GM23338 (cell line): ENCODE measurements at regions not wholly inside any gene's neighbourhood (a gene's known extent, or its start where the extent isn't known, plus 50 kb on each side); places are given as distances from the start of the nearest gene placed in this dataset.

Experiments used
- CREB1 ChIP-seq: fragments of 250-450 bp; sonication (Bioruptor Pico); IDR thresholded peaks from 2 replicates; pipeline ENCODE4 v1.5.0; 2020; ENCODE audit warnings: low read depth, mild to moderate bottlenecking, moderate library complexity
- EZH2 ChIP-seq: fragments of 200-600 bp; sonication (generic); IDR thresholded peaks from one replicate; pipeline ENCODE4 v1.8.0; 2017; ENCODE audit warnings: antibody characterized with exemption, mild to moderate bottlenecking, low read depth; ENCODE audit not compliant: unreplicated experiment
- EZH2phosphoT487 ChIP-seq: fragments of 200-600 bp; sonication (generic); IDR thresholded peaks from one replicate; pipeline ENCODE4 v1.8.1; 2018; ENCODE audit warnings: antibody characterized with exemption; ENCODE audit not compliant: unreplicated experiment
- JUNB ChIP-seq: IDR thresholded peaks from one replicate; pipeline ENCODE4 v1.6.1; 2016; ENCODE audit warnings: antibody characterized with exemption; ENCODE audit not compliant: unreplicated experiment
- NANOG ChIP-seq: IDR thresholded peaks from 2 replicates; pipeline ENCODE4 v1.6.1; 2016; ENCODE audit warnings: antibody characterized with exemption, borderline replicate concordance
- POLR2AphosphoS5 ChIP-seq: IDR thresholded peaks from 2 replicates; pipeline ENCODE4 v1.6.1; 2016; ENCODE audit warnings: antibody characterized with exemption, low read depth
- STAT1 ChIP-seq: IDR thresholded peaks from one replicate; pipeline ENCODE4 v1.6.1; 2016; ENCODE audit warnings: antibody characterized with exemption; ENCODE audit not compliant: unreplicated experiment
- ZNF114 ChIP-seq: fragments of 250-450 bp; sonication (Bioruptor Pico); IDR thresholded peaks from 2 replicates; pipeline ENCODE4 v1.5.0; 2020; ENCODE audit warnings: mild to moderate bottlenecking, moderate library complexity
- ZNF331 ChIP-seq: fragments of 250-450 bp; sonication (Bioruptor Pico); IDR thresholded peaks from 2 replicates; pipeline ENCODE4 v1.5.0; 2020; ENCODE audit warnings: low read depth, mild to moderate bottlenecking, moderate library complexity
- TF ChIP-seq, protein P1 (sequence below), 2 experiments: fragments of 200-600 bp in 1 of 2; sonication (generic) in 1 of 2; conservative IDR thresholded peaks; 2 replicates each; pipeline versions ENCODE4 v1.5.1 to v1.6.1; 2016 to 2017; ENCODE audit warnings: antibody characterized with exemption in 2 of 2, low read depth in 2 of 2, mild to moderate bottlenecking in 2 of 2, moderate library complexity in 1 of 2
- TF ChIP-seq, protein P2 (sequence below): IDR thresholded peaks from one replicate; pipeline ENCODE4 v1.6.1; 2018; ENCODE audit warnings: antibody characterized with exemption; ENCODE audit not compliant: unreplicated experiment
- TF ChIP-seq, protein P3 (sequence below): IDR thresholded peaks from 2 replicates; pipeline ENCODE4 v1.6.1; 2016; ENCODE audit warnings: antibody characterized with exemption
- TF ChIP-seq, protein P4 (sequence below): fragments of 250-450 bp; sonication (Bioruptor Pico); IDR thresholded peaks from 2 replicates; pipeline ENCODE4 v1.5.0; 2020; ENCODE audit warnings: mild to moderate bottlenecking, moderate library complexity

DNA sequence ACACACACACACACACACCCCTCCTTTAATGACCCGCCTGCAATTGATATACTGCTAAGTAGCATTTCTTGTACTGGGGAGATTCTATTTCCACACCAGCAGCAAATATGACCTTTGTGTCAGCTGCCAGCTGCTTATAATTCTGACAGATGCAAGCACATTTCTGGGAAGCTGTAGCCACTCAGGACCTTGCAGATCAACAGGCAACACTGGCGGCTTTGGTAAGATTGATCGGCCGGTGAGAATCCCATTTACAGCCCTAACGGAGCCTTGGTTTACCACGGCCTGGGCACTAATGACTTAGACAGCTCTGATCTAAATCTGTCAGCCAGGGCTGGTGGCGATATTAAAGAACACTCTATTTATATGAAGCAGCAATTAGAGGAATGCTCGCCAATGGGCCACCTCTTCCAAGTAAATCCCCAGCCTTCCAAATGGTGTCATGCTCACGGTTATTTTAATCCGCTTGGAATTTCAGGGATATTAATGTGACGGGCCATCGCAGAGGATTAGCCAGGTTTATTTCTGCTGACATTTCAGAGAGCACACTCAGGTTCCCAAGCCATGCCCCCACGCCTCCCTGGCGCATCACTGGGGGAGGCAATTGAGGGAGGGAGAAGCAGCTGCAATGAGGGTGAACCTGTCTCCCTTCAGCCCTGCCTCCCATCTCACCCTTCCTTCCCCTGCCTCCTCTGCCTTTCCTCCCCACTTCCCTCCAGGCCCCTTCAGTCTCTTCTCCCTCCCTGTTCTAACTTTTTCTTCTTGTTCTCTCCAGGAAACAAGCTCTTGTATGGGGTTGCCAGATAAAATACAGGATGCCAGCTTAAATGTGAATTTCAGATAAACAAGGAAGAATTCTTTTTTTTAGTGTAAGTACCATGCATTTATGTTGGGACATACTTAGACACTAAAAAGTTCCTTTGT lies 287.0 kb downstream of the TLE3 start:
- TF ChIP-seq, protein P1, sequence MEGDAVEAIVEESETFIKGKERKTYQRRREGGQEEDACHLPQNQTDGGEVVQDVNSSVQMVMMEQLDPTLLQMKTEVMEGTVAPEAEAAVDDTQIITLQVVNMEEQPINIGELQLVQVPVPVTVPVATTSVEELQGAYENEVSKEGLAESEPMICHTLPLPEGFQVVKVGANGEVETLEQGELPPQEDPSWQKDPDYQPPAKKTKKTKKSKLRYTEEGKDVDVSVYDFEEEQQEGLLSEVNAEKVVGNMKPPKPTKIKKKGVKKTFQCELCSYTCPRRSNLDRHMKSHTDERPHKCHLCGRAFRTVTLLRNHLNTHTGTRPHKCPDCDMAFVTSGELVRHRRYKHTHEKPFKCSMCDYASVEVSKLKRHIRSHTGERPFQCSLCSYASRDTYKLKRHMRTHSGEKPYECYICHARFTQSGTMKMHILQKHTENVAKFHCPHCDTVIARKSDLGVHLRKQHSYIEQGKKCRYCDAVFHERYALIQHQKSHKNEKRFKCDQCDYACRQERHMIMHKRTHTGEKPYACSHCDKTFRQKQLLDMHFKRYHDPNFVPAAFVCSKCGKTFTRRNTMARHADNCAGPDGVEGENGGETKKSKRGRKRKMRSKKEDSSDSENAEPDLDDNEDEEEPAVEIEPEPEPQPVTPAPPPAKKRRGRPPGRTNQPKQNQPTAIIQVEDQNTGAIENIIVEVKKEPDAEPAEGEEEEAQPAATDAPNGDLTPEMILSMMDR (conservative IDR thresholded peaks at IDR 0.05; ENCODE audit: low read depth in 2 of 2), result no peak
- TF ChIP-seq EZH2 (no peak), EZH2phosphoT487 (no peak), POLR2AphosphoS5 (no peak), CREB1 (CRISPR knock-in tag) (no peak), STAT1 (no peak), JUNB (no peak), ZNF114 (CRISPR knock-in tag) (no peak), NANOG (no peak), ZNF331 (CRISPR knock-in tag) (no peak)
- TF ChIP-seq, protein P2, sequence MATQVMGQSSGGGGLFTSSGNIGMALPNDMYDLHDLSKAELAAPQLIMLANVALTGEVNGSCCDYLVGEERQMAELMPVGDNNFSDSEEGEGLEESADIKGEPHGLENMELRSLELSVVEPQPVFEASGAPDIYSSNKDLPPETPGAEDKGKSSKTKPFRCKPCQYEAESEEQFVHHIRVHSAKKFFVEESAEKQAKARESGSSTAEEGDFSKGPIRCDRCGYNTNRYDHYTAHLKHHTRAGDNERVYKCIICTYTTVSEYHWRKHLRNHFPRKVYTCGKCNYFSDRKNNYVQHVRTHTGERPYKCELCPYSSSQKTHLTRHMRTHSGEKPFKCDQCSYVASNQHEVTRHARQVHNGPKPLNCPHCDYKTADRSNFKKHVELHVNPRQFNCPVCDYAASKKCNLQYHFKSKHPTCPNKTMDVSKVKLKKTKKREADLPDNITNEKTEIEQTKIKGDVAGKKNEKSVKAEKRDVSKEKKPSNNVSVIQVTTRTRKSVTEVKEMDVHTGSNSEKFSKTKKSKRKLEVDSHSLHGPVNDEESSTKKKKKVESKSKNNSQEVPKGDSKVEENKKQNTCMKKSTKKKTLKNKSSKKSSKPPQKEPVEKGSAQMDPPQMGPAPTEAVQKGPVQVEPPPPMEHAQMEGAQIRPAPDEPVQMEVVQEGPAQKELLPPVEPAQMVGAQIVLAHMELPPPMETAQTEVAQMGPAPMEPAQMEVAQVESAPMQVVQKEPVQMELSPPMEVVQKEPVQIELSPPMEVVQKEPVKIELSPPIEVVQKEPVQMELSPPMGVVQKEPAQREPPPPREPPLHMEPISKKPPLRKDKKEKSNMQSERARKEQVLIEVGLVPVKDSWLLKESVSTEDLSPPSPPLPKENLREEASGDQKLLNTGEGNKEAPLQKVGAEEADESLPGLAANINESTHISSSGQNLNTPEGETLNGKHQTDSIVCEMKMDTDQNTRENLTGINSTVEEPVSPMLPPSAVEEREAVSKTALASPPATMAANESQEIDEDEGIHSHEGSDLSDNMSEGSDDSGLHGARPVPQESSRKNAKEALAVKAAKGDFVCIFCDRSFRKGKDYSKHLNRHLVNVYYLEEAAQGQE, result no peak
- TF ChIP-seq, protein P3, sequence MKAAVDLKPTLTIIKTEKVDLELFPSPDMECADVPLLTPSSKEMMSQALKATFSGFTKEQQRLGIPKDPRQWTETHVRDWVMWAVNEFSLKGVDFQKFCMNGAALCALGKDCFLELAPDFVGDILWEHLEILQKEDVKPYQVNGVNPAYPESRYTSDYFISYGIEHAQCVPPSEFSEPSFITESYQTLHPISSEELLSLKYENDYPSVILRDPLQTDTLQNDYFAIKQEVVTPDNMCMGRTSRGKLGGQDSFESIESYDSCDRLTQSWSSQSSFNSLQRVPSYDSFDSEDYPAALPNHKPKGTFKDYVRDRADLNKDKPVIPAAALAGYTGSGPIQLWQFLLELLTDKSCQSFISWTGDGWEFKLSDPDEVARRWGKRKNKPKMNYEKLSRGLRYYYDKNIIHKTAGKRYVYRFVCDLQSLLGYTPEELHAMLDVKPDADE, result no peak
- TF ChIP-seq, protein P4, sequence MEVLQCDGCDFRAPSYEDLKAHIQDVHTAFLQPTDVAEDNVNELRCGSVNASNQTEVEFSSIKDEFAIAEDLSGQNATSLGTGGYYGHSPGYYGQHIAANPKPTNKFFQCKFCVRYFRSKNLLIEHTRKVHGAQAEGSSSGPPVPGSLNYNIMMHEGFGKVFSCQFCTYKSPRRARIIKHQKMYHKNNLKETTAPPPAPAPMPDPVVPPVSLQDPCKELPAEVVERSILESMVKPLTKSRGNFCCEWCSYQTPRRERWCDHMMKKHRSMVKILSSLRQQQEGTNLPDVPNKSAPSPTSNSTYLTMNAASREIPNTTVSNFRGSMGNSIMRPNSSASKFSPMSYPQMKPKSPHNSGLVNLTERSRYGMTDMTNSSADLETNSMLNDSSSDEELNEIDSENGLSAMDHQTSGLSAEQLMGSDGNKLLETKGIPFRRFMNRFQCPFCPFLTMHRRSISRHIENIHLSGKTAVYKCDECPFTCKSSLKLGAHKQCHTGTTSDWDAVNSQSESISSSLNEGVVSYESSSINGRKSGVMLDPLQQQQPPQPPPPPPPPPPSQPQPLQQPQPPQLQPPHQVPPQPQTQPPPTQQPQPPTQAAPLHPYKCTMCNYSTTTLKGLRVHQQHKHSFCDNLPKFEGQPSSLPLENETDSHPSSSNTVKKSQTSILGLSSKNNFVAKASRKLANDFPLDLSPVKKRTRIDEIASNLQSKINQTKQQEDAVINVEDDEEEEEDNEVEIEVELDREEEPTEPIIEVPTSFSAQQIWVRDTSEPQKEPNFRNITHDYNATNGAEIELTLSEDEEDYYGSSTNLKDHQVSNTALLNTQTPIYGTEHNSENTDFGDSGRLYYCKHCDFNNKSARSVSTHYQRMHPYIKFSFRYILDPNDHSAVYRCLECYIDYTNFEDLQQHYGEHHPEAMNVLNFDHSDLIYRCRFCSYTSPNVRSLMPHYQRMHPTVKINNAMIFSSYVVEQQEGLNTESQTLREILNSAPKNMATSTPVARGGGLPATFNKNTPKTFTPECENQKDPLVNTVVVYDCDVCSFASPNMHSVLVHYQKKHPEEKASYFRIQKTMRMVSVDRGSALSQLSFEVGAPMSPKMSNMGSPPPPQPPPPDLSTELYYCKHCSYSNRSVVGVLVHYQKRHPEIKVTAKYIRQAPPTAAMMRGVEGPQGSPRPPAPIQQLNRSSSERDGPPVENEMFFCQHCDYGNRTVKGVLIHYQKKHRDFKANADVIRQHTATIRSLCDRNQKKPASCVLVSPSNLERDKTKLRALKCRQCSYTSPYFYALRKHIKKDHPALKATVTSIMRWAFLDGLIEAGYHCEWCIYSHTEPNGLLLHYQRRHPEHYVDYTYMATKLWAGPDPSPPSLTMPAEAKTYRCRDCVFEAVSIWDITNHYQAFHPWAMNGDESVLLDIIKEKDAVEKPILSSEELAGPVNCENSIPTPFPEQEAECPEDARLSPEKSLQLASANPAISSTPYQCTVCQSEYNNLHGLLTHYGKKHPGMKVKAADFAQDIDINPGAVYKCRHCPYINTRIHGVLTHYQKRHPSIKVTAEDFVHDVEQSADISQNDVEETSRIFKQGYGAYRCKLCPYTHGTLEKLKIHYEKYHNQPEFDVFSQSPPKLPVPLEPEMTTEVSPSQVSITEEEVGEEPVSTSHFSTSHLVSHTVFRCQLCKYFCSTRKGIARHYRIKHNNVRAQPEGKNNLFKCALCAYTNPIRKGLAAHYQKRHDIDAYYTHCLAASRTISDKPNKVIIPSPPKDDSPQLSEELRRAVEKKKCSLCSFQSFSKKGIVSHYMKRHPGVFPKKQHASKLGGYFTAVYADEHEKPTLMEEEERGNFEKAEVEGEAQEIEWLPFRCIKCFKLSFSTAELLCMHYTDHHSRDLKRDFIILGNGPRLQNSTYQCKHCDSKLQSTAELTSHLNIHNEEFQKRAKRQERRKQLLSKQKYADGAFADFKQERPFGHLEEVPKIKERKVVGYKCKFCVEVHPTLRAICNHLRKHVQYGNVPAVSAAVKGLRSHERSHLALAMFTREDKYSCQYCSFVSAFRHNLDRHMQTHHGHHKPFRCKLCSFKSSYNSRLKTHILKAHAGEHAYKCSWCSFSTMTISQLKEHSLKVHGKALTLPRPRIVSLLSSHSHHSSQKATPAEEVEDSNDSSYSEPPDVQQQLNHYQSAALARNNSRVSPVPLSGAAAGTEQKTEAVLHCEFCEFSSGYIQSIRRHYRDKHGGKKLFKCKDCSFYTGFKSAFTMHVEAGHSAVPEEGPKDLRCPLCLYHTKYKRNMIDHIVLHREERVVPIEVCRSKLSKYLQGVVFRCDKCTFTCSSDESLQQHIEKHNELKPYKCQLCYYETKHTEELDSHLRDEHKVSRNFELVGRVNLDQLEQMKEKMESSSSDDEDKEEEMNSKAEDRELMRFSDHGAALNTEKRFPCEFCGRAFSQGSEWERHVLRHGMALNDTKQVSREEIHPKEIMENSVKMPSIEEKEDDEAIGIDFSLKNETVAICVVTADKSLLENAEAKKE (CRISPR knock-in tag), result no peak
